ENCODE measurements at regions not wholly inside any gene's neighbourhood (a gene's known extent, or its start where the extent isn't known, plus 50 kb on each side); places are given as distances from the start of the nearest gene placed in this dataset.

- Histone ChIP-seq H3K27me3 (no peaks in the 10 kb centered on the region), H3K27ac (no peak overlapping the region), H3K4me3 (no peak overlapping the region), H3K36me3 (no peaks in the 10 kb centered on the region), H3K4me1 (no peaks in the 10 kb centered on the region), H3K9me3 (no peaks in the 10 kb centered on the region)
- TF ChIP-seq CTCF (IDR thresholded peaks at IDR 0.05) (no peak), EP300 (IDR thresholded peaks at IDR 0.05) (no peak), POLR2A (IDR thresholded peaks at IDR 0.05) (no peak), POLR2AphosphoS5 (IDR thresholded peaks at IDR 0.05) (no peak)
- WGBS, 2 donors = 70 to 71% methylated on average over 4 of the region's 4 CpGs
- ATAC-seq (ENCODE audit: low FRiP score in 2 of 2) (no peak), DNase-seq (no peak)
Measured at GRCh38 chr6:62914530-62914929, 296.7 kb upstream of the FKBP1C start.

GRCh38 chr6:62923728-62924127 is 287.5 kb upstream of the FKBP1C start:
- Histone ChIP-seq H3K36me3 (no peaks in the 10 kb centered on the region), H3K4me3 (no peak overlapping the region), H3K9me3 (no peaks in the 10 kb centered on the region), H3K4me1 (no peaks in the 10 kb centered on the region), H3K27me3 (no peaks in the 10 kb centered on the region), H3K27ac (no peak overlapping the region)
- DNase-seq (no peak), ATAC-seq (ENCODE audit: low FRiP score in 2 of 2) (no peak)
- TF ChIP-seq POLR2A (IDR thresholded peaks at IDR 0.05) (no peak), POLR2AphosphoS5 (IDR thresholded peaks at IDR 0.05) (no peak), EP300 (IDR thresholded peaks at IDR 0.05) (no peak), CTCF (IDR thresholded peaks at IDR 0.05) (no peak)

GRCh38 chr6:62940848-62941247 is 270.4 kb upstream of the FKBP1C start:
- Histone ChIP-seq H3K27ac (no peak overlapping the region), H3K36me3 (no peaks in the 10 kb centered on the region), H3K4me1 (no peaks in the 10 kb centered on the region), H3K9me3 (no peaks in the 10 kb centered on the region), H3K27me3 (no peaks in the 10 kb centered on the region), H3K4me3 (no peak overlapping the region)
- TF ChIP-seq POLR2A (IDR thresholded peaks at IDR 0.05) (no peak), EP300 (IDR thresholded peaks at IDR 0.05) (no peak)
- no peak for DNase-seq
- WGBS, 2 donors = 48 to 56% methylated on average over 3 of the region's 3 CpGs
- no peak for ATAC-seq (ENCODE audit: low FRiP score in 2 of 2)

- H3K27me3 ChIP-seq = no peaks in the 10 kb centered on the region
- no peak overlapping the region for H3K4me3 ChIP-seq
- H3K36me3 ChIP-seq = no peaks in the 10 kb centered on the region
- H3K27ac ChIP-seq = no peak overlapping the region
- no peak for DNase-seq
- no peak for ATAC-seq (ENCODE audit: low FRiP score in 2 of 2)
- no peak for TF ChIP-seq CTCF (IDR thresholded peaks at IDR 0.05)
- no peak for TF ChIP-seq EP300 (IDR thresholded peaks at IDR 0.05)
- TF ChIP-seq POLR2AphosphoS5 (IDR thresholded peaks at IDR 0.05) = no peak
- TF ChIP-seq POLR2A (IDR thresholded peaks at IDR 0.05) = no peak
- 82 to 89% methylated on average over 3 of the region's 3 CpGs for WGBS, 2 donors
- H3K9me3 ChIP-seq = no peaks in the 10 kb centered on the region
- H3K4me1 ChIP-seq = no peaks in the 10 kb centered on the region
Measured at GRCh38 chr6:62942000-62942399, 269.3 kb upstream of the FKBP1C start.

GRCh38 chr6:62968834-62969233 is 242.4 kb upstream of the FKBP1C start:
- H3K4me3 ChIP-seq = no peak overlapping the region
- DNase-seq (no peak), ATAC-seq (ENCODE audit: low FRiP score in 2 of 2) (no peak)
- WGBS, 2 donors = 88 to 93% methylated on average over 2 of the region's 2 CpGs
- H3K4me1 ChIP-seq = no peaks in the 10 kb centered on the region
- H3K36me3 ChIP-seq = no peaks in the 10 kb centered on the region
- no peak overlapping the region for H3K27ac ChIP-seq
- TF ChIP-seq CTCF (IDR thresholded peaks at IDR 0.05) (no peak), POLR2AphosphoS5 (IDR thresholded peaks at IDR 0.05) (no peak), POLR2A (IDR thresholded peaks at IDR 0.05) (no peak), EP300 (IDR thresholded peaks at IDR 0.05) (no peak)
- H3K9me3 ChIP-seq = peaks cover 0 to 3% (median 0%) of the 10 kb centered on the region in 4 donors
- H3K27me3 ChIP-seq = no peaks in the 10 kb centered on the region
